ENCODE measurements at regions not wholly inside any gene's neighbourhood (a gene's known extent, or its start where the extent isn't known, plus 50 kb on each side); places are given as distances from the start of the nearest gene placed in this dataset.

- TF ChIP-seq, protein P1, sequence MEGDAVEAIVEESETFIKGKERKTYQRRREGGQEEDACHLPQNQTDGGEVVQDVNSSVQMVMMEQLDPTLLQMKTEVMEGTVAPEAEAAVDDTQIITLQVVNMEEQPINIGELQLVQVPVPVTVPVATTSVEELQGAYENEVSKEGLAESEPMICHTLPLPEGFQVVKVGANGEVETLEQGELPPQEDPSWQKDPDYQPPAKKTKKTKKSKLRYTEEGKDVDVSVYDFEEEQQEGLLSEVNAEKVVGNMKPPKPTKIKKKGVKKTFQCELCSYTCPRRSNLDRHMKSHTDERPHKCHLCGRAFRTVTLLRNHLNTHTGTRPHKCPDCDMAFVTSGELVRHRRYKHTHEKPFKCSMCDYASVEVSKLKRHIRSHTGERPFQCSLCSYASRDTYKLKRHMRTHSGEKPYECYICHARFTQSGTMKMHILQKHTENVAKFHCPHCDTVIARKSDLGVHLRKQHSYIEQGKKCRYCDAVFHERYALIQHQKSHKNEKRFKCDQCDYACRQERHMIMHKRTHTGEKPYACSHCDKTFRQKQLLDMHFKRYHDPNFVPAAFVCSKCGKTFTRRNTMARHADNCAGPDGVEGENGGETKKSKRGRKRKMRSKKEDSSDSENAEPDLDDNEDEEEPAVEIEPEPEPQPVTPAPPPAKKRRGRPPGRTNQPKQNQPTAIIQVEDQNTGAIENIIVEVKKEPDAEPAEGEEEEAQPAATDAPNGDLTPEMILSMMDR (IDR thresholded peaks at IDR 0.05; ENCODE audit: poor library complexity, severe bottlenecking), result no peak
- TF ChIP-seq TAF1 (IDR thresholded peaks at IDR 0.05; ENCODE audit: low read depth) (no peak), EP300 (conservative IDR thresholded peaks at IDR 0.05; ENCODE audit: poor library complexity, severe bottlenecking) (no peak), POLR2AphosphoS5 (IDR thresholded peaks at IDR 0.05) (no peak)
Observed at GRCh38 chr6:14367296-14367695, 249.7 kb downstream of the CD83 start.
